H1 (cell line): ENCODE measurements at regions not wholly inside any gene's neighbourhood (a gene's known extent, or its start where the extent isn't known, plus 50 kb on each side); places are given as distances from the start of the nearest gene placed in this dataset.

ENCODE experiments used
- E2F6 ChIP-seq: IDR thresholded peaks from 2 replicates; pipeline ENCODE4 v1.6.1; 2012; ENCODE audit warnings: inconsistent platforms
- EP300 ChIP-seq, 2 experiments: IDR thresholded peaks; 1 replicate in 1 of 2; 2 replicates in 1 of 2; pipeline ENCODE4 v1.6.1; 2011 to 2012; ENCODE audit warnings: low read depth in 2 of 2, low read length in 2 of 2, mild to moderate bottlenecking in 2 of 2, borderline replicate concordance in 1 of 2, inconsistent platforms in 1 of 2, moderate library complexity in 1 of 2
- MAX ChIP-seq: IDR thresholded peaks from 2 replicates; pipeline ENCODE4 v1.6.1; 2012; ENCODE audit warnings: inconsistent platforms
- TBP ChIP-seq: IDR thresholded peaks from 2 replicates; pipeline ENCODE4 v1.6.1; 2011; ENCODE audit warnings: low read depth, low read length, improper control_type of control experiment

DNA sequence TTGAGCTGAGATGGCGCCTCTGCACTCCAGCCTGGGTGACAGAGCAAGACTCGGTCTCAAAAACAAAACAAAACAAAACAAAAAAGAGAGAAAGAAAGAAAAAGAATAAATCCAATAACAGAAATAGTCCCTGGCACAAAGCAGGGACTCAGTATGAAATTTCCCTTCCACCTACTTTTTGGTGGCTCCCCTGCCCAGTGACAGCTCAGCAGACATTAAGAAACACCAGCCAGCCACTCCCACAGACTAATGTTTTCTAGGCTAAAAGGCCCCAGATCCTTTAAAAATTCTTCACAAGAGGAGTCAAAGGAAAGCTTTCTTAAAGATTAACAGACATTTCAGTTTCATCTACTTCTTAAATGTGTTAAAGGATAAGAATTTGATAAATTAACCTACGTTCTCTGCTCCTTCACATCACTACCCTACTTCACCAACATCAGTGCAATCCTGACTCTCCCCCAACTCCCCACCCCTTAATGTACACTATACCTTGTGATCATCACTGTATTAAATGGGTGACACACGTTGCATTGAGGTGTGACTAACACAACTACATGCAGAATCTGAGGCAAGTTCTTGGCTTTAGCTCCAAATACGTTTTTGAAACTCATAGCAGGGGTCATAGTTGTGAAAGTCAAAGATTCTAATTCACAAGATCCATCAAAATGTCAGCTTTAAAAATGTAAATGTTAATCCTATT, 114.5 kb upstream of the CAV2 start (continued):
- TF ChIP-seq MAX (no peak), TBP (no peak), E2F6 (no peak), EP300 (IDR thresholded peaks at IDR 0.05; ENCODE audit: borderline replicate concordance in 1 of 2, low read depth in 2 of 2, low read length in 2 of 2) (no peak)
